ENCODE measurements at regions not wholly inside any gene's neighbourhood (a gene's known extent, or its start where the extent isn't known, plus 50 kb on each side); places are given as distances from the start of the nearest gene placed in this dataset.

DNA sequence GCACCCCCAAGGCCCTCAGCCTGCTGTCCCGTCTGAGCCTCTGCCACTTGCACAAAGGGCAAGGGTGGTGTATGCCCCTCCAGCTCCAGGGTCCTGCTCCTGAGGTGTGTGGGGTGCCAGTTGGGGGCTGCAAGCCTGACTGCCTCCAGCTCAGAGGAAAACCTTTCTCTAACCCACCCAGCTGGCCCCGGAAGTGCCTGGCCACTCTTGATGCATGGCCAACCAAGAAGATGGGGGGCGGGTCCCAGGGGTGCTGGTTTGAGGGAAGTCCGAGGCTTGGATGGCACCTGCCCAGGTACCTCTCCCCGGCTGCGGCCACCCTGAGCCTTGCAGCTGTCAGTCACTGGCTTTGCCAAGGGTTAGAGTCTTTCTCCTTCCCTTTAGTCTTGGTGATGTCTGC lies 112.6 kb upstream of the TMPRSS2 start:
- no peaks in the 10 kb centered on the region for H3K4me1 Mint-ChIP-seq (ENCODE audit: low read depth)
- H3K9me3 Mint-ChIP-seq (ENCODE audit: low read depth) = no peaks in the 10 kb centered on the region
- H3K27ac Mint-ChIP-seq = no peak overlapping the region
- no peak for TF ChIP-seq CTCF (IDR thresholded peaks at IDR 0.05; ENCODE audit: unreplicated experiment)
- no peak overlapping the region for H3K4me3 Mint-ChIP-seq (ENCODE audit: low read depth)
- no peak for DNase-seq (ENCODE audit: low spot score, unreplicated experiment)
- H3K27me3 Mint-ChIP-seq = peaks cover 13% of the 10 kb centered on the region
- H3K36me3 Mint-ChIP-seq (ENCODE audit: insufficient read depth) = no peaks in the 10 kb centered on the region

DNA sequence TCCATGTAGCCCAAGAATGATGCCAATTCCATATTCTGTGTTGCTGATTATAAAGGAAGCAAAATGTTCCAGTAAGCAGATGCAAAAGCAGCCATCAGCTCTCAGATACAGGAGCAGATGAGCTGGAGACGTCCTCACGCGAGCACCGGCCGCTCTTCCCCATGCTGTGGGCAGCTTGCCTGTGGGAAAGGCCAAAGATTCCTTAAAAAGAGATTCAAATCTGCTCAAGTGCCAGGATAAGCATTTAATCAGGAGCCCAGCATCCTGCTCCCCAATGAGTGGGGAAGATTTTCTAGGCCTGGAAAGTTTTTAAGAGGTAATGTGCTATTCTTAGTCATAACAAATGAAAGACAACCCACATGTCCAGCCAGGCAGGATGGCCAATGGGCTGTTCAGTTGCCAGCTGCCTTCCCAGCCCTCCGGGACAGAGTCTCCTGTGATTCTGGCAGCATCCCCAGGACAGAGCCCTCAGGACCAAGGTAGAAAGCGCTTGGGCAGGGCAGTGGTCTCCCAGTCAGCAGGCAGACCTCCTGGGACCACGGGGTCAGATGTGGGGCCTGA lies 108.2 kb upstream of the TMPRSS2 start:
- Mint-ChIP-seq H3K27ac (no peak overlapping the region), H3K36me3 (ENCODE audit: insufficient read depth) (no peaks in the 10 kb centered on the region), H3K4me3 (ENCODE audit: low read depth) (no peak overlapping the region), H3K27me3 (peaks cover 15% of the 10 kb centered on the region), H3K4me1 (ENCODE audit: low read depth) (peaks cover 3% of the 10 kb centered on the region), H3K9me3 (ENCODE audit: low read depth) (no peaks in the 10 kb centered on the region)
- no peak for TF ChIP-seq CTCF (IDR thresholded peaks at IDR 0.05; ENCODE audit: unreplicated experiment)
- DNase-seq (ENCODE audit: low spot score, unreplicated experiment) = no peak

DNA sequence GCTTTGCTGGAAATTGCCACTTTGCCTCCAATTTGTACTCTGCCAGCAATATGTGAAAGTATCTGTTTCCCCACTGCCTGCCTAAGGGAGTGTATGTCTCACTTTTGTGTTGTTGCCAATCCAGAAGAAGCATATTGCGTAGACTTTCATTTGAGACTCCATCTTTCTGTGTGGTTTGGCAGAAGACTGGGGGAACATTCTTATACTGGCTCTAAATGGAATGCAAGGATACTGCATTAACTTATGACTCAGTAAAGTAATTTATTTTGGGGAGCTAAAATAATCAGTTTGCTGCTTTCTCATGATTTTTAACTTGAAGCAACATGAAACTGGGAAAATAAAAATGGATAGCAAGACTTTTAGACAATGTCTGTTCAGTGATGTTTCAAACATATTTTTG lies 107.7 kb upstream of the TMPRSS2 start:
- Mint-ChIP-seq H3K36me3 (ENCODE audit: insufficient read depth) (no peaks in the 10 kb centered on the region), H3K9me3 (ENCODE audit: low read depth) (no peaks in the 10 kb centered on the region), H3K27me3 (peaks cover 15% of the 10 kb centered on the region), H3K27ac (no peak overlapping the region), H3K4me3 (ENCODE audit: low read depth) (no peak overlapping the region), H3K4me1 (ENCODE audit: low read depth) (peaks cover 3% of the 10 kb centered on the region)
- no peak for DNase-seq (ENCODE audit: low spot score, unreplicated experiment)
- TF ChIP-seq CTCF (IDR thresholded peaks at IDR 0.05; ENCODE audit: unreplicated experiment) = no peak

DNA sequence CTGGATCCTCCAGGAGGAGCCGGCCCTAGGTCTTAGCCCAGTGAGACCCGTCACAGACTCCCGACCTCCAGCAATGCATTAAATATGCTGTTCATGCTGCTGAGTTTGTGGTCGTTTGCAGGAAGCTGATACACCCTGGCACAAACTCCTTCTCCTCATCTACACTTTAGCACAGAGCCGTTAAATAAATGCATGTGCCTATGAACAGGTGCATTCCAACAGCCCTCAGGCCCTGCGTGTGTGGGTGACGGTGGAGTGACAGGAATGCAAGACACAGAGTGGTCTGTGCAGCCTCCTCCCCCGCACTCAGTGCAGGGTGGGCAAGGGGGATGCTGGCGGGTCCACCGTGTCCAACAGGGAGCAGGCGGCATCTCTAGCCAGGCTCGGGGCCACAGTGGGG lies 106.6 kb upstream of the TMPRSS2 start:
- no peak for TF ChIP-seq CTCF (IDR thresholded peaks at IDR 0.05; ENCODE audit: unreplicated experiment)
- Mint-ChIP-seq H3K27ac (no peak overlapping the region), H3K9me3 (ENCODE audit: low read depth) (no peaks in the 10 kb centered on the region), H3K4me1 (ENCODE audit: low read depth) (peaks cover 6% of the 10 kb centered on the region), H3K4me3 (ENCODE audit: low read depth) (no peak overlapping the region), H3K27me3 (peaks cover 11% of the 10 kb centered on the region), H3K36me3 (ENCODE audit: insufficient read depth) (no peaks in the 10 kb centered on the region)
- no peak for DNase-seq (ENCODE audit: low spot score, unreplicated experiment)

DNA sequence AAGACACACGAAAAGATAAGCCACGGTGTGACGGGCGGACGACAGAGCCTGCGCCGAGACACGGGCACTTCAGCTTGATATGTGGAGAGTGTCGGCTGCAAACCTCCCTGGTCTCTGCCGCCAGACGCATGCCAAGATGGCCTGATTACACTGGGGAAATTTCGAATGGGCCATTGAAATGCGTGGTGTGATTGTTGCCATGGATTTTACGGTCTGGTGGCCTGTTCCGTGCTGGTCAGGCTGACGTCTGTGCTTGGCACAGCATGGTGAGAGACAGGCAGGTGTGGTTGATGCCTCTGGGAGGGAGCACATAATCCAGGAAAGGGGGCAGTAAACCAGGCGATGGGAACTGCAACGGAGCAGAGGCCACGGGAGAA lies 105.6 kb upstream of the TMPRSS2 start:
- Mint-ChIP-seq H3K36me3 (ENCODE audit: insufficient read depth) (no peaks in the 10 kb centered on the region), H3K27me3 (peaks cover 11% of the 10 kb centered on the region), H3K9me3 (ENCODE audit: low read depth) (no peaks in the 10 kb centered on the region), H3K27ac (no peak overlapping the region), H3K4me3 (ENCODE audit: low read depth) (no peak overlapping the region), H3K4me1 (ENCODE audit: low read depth) (peaks cover 6% of the 10 kb centered on the region)
- DNase-seq (ENCODE audit: low spot score, unreplicated experiment) = no peak
- no peak for TF ChIP-seq CTCF (IDR thresholded peaks at IDR 0.05; ENCODE audit: unreplicated experiment)
